Kidney (tissue), 13 donors: ENCODE measurements at regions not wholly inside any gene's neighbourhood (a gene's known extent, or its start where the extent isn't known, plus 50 kb on each side); places are given as distances from the start of the nearest gene placed in this dataset.

Experiments
- DNase-seq, 5 donors: peaks; one replicate each; pipeline ENCODE4 v3.0.0-alpha.2; 2013 to 2020
- FAIRE-seq: peaks from 2 replicates; lab custom pipeline; 2012; peaks lifted over from hg19 to GRCh38; lab: Jason Lieb, UNC
- H3K27ac ChIP-seq, 2 donors: one replicate each; pipeline ENCODE4 v1.7.0; 2013; ENCODE audit warnings: low read depth in 2 of 2, low read length in 2 of 2, inconsistent platforms in 1 of 2
- H3K27me3 ChIP-seq: one replicate; pipeline ENCODE4 v1.7.1; 2013; ENCODE audit warnings: low read length, inconsistent platforms; ENCODE audit not compliant: control insufficient read depth, insufficient read depth
- H3K36me3 ChIP-seq, 3 donors: one replicate each; pipeline versions ENCODE4 v1.7.0 to v1.7.1; 2013; ENCODE audit warnings: low read length in 3 of 3, control low read depth in 1 of 3, inconsistent platforms in 1 of 3; ENCODE audit not compliant: insufficient read depth in 3 of 3, control insufficient read depth in 2 of 3
- H3K4me1 ChIP-seq, 3 donors: one replicate each; pipeline versions ENCODE4 v1.7.0 to v1.7.1; 2013; ENCODE audit warnings: low read length in 3 of 3, inconsistent platforms in 1 of 3, low read depth in 1 of 3; ENCODE audit not compliant: control insufficient read depth in 2 of 3, insufficient read depth in 2 of 3
- H3K4me3 ChIP-seq, 3 donors: one replicate each; pipeline versions ENCODE4 v1.7.0 to v1.8.1; 2013; ENCODE audit warnings: low read length in 3 of 3, control low read depth in 1 of 3, inconsistent platforms in 1 of 3
- H3K9ac ChIP-seq, 3 donors: one replicate each; pipeline versions ENCODE4 v1.7.0 to v1.7.1; 2013; ENCODE audit warnings: low read length in 3 of 3, control low read depth in 1 of 3, inconsistent platforms in 1 of 3
- H3K9me3 ChIP-seq, 3 donors: one replicate each; pipeline versions ENCODE4 v1.7.0 to v1.7.1; 2013; ENCODE audit warnings: low read length in 3 of 3, control low read depth in 1 of 3, inconsistent platforms in 1 of 3; ENCODE audit not compliant: control insufficient read depth in 2 of 3, insufficient read depth in 1 of 3
- intact Hi-C: fragments of 100-400 bp; cut with DNase I; formaldehyde crosslinking; loops from one replicate; pipeline ENCODE4 v1.11.1; 2022
- TF ChIP-seq, protein P1 (sequence below): IDR thresholded peaks from 3 replicates; pipeline ENCODE4 v1.5.1; 2012; ENCODE audit warnings: mild to moderate bottlenecking, moderate library complexity, borderline replicate concordance; ENCODE audit not compliant: insufficient read depth; ENCODE audit errors: extremely low read depth
- donor health status: control.
- donor health status: control.
- donor health status: control.
- donor health status: control.
- donor health status: control.
- donor health status: DM: yes; HTN: yes; CAD: no.
- donor health status: Normal renal cell carcinoma (clear cell type).

DNA sequence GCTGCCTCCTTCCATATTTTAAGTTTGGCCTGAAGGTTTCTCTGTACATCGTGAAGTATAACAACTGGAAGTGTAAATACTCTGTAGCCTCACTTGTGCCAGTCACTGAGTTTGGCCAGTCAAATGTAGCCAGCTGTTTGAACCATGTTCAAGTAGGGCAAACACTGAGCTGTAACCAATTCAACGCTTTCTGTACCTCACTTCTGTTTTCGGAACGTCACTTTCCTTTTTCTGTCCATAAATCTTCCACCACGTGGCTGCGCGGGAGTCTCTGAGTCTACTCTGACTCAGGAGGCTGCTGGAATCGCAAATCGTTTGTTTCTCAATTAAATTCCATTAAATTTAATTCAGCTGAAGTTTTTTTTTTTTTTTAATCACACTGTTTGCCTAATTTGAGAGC is 88.8 kb upstream of the RARB start:
- DNase-seq (peak in 3 of 5 donors; percentile 23 to 66 (median 55)), FAIRE-seq (no peak)
- H3K4me1 ChIP-seq = no peaks in the 10 kb centered on the region
- TF ChIP-seq, protein P1, sequence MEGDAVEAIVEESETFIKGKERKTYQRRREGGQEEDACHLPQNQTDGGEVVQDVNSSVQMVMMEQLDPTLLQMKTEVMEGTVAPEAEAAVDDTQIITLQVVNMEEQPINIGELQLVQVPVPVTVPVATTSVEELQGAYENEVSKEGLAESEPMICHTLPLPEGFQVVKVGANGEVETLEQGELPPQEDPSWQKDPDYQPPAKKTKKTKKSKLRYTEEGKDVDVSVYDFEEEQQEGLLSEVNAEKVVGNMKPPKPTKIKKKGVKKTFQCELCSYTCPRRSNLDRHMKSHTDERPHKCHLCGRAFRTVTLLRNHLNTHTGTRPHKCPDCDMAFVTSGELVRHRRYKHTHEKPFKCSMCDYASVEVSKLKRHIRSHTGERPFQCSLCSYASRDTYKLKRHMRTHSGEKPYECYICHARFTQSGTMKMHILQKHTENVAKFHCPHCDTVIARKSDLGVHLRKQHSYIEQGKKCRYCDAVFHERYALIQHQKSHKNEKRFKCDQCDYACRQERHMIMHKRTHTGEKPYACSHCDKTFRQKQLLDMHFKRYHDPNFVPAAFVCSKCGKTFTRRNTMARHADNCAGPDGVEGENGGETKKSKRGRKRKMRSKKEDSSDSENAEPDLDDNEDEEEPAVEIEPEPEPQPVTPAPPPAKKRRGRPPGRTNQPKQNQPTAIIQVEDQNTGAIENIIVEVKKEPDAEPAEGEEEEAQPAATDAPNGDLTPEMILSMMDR = no peak
- H3K36me3 ChIP-seq = no peaks in the 10 kb centered on the region
- intact Hi-C loops = no loop called here
- H3K4me3 ChIP-seq = no peak overlapping the region
- no peaks in the 10 kb centered on the region for H3K27me3 ChIP-seq
- no peak overlapping the region for H3K27ac ChIP-seq
- no peaks in the 10 kb centered on the region for H3K9me3 ChIP-seq
- no peak overlapping the region for H3K9ac ChIP-seq

DNA sequence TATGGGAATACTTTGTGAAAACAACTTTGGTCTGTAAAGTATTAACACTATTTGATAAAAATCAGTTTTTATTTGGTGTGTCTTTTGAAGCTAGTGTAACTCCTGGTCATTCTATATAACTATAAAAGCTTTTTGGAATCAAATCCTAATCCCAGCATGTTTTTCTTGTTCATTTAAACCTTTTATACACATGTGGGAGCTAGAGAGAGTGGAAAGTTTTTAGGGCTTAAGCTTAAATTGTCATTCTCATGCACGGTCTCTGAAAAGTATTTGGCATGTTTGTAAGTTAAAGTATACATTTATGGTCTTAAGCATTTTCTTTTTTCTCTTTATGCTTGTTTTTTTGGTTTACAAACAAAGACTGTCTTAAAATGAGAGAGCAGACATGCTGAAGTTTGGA is 83.4 kb upstream of the RARB start:
- intact Hi-C loops = no loop called here
- no peak for FAIRE-seq

DNA sequence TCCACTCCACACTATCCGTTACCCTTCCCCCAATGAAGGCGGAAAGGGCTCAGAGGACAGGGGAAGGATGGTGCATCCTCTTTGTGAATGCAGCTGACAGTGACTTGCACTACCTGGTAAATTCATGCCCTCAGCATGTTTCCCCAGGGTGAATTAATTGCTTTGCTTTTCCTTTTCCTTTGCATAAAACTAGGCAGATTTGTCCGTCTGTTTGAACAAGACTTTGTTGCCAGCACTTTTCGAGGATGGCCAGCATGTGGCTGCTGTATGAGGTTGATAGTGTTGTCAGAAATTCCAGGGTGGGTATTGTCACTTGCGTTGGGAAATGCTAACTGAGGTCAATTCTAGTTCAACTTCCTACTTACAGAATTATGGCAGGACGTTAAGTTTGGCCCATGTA is 79.0 kb upstream of the RARB start:
- H3K9ac ChIP-seq = no peak overlapping the region
- no peaks in the 10 kb centered on the region for H3K36me3 ChIP-seq
- DNase-seq = peak in 1 of 5 donors; percentile 66
- no peaks in the 10 kb centered on the region for H3K9me3 ChIP-seq
- no peak for FAIRE-seq
- H3K27me3 ChIP-seq = no peaks in the 10 kb centered on the region
- TF ChIP-seq, protein P1 = no peak
- no peak overlapping the region for H3K4me3 ChIP-seq
- no peaks in the 10 kb centered on the region for H3K4me1 ChIP-seq
- H3K27ac ChIP-seq = no peak overlapping the region
- intact Hi-C loops = no loop called here

More for the DNA sequence above, 83.4 kb upstream of the RARB start:
- H3K27me3 ChIP-seq = no peaks in the 10 kb centered on the region
- H3K9me3 ChIP-seq = no peaks in the 10 kb centered on the region
- no peak overlapping the region for H3K27ac ChIP-seq
- peak in 1 of 5 donors; percentile 61 for DNase-seq
- H3K36me3 ChIP-seq = no peaks in the 10 kb centered on the region
- H3K4me3 ChIP-seq = no peak overlapping the region
- H3K4me1 ChIP-seq = no peaks in the 10 kb centered on the region
- no peak overlapping the region for H3K9ac ChIP-seq
- TF ChIP-seq, protein P1 = no peak
